ENCODE measurements at regions not wholly inside any gene's neighbourhood (a gene's known extent, or its start where the extent isn't known, plus 50 kb on each side); places are given as distances from the start of the nearest gene placed in this dataset.

DNA sequence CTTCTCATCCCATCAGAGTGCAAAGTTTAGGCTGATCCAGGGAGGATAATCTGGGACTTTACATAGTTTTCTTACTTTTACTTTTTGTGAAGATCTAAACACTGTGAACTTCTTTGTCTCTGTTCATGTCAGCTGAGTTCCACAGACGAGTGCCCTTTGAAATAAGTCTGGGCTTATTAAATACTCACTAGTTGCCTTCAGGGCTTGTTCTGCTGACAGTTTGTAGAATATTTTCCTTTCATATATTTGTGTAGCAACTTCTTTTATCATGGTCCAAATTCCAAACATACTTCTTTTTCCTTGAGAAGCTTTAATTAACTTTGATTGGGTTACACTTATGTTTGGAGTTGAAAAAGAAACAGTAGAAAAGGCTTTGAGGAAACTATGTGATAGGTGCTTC, 109.6 kb downstream of the SH2D1A start:
- TF ChIP-seq, protein P1, sequence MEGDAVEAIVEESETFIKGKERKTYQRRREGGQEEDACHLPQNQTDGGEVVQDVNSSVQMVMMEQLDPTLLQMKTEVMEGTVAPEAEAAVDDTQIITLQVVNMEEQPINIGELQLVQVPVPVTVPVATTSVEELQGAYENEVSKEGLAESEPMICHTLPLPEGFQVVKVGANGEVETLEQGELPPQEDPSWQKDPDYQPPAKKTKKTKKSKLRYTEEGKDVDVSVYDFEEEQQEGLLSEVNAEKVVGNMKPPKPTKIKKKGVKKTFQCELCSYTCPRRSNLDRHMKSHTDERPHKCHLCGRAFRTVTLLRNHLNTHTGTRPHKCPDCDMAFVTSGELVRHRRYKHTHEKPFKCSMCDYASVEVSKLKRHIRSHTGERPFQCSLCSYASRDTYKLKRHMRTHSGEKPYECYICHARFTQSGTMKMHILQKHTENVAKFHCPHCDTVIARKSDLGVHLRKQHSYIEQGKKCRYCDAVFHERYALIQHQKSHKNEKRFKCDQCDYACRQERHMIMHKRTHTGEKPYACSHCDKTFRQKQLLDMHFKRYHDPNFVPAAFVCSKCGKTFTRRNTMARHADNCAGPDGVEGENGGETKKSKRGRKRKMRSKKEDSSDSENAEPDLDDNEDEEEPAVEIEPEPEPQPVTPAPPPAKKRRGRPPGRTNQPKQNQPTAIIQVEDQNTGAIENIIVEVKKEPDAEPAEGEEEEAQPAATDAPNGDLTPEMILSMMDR (IDR thresholded peaks at IDR 0.05), result no peak
- no peak for TF ChIP-seq POLR2A (IDR thresholded peaks at IDR 0.05)

All from adrenal gland (tissue), 5 donors.